AG09309 (cell line): ENCODE measurements at regions not wholly inside any gene's neighbourhood (a gene's known extent, or its start where the extent isn't known, plus 50 kb on each side); places are given as distances from the start of the nearest gene placed in this dataset.

Experiments used
- DNase-seq: peaks from one replicate; pipeline ENCODE4 v3.0.0-alpha.2; 2010; ENCODE audit warnings: low read depth
- H3K4me3 ChIP-seq: 2 replicates; pipeline ENCODE4 v1.5.1; 2011; ENCODE audit warnings: mild to moderate bottlenecking, low read depth, low read length, moderate library complexity; ENCODE audit not compliant: control insufficient read depth
- TF ChIP-seq, protein P1 (sequence below): IDR thresholded peaks from 2 replicates; pipeline ENCODE4 v1.5.1; 2011; ENCODE audit warnings: mild to moderate bottlenecking, low read depth, low read length, inconsistent platforms; ENCODE audit not compliant: insufficient read depth, control insufficient read depth; ENCODE audit errors: missing control alignments

DNA sequence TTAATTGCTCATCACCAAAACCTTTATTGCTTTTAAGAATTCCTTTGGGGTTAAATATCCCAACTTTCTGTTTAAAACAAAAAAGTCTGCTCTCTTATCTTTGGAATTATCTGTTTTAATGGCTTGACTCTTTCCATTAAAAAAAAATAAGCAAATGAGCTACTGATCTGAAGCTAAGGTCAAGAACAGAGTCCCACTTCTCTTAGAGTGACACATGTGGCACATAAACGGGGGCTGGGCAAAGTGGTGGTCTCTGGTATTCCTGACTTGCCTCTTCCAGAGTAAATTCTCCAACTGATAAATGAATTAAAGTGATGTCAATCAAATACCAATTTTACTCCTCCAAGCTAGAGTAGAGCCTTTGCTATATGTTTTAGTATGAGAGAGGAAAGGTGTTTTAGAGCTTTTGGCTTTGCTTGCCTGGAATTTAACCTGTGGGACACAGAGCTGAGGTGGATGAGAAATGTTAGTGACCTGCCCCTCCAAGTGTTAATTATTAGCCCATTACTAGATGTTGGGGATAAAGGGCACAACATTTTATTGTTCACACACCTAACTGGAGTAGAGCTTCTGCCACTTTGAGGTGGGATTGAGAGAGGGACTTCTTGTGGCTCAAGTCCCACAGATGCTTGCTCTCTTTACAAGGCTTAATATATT lies 864.0 kb downstream of the LRRIQ3 start:
- no peak overlapping the region for H3K4me3 ChIP-seq
- DNase-seq, result no peak
- TF ChIP-seq, protein P1, sequence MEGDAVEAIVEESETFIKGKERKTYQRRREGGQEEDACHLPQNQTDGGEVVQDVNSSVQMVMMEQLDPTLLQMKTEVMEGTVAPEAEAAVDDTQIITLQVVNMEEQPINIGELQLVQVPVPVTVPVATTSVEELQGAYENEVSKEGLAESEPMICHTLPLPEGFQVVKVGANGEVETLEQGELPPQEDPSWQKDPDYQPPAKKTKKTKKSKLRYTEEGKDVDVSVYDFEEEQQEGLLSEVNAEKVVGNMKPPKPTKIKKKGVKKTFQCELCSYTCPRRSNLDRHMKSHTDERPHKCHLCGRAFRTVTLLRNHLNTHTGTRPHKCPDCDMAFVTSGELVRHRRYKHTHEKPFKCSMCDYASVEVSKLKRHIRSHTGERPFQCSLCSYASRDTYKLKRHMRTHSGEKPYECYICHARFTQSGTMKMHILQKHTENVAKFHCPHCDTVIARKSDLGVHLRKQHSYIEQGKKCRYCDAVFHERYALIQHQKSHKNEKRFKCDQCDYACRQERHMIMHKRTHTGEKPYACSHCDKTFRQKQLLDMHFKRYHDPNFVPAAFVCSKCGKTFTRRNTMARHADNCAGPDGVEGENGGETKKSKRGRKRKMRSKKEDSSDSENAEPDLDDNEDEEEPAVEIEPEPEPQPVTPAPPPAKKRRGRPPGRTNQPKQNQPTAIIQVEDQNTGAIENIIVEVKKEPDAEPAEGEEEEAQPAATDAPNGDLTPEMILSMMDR, result no peak

DNA sequence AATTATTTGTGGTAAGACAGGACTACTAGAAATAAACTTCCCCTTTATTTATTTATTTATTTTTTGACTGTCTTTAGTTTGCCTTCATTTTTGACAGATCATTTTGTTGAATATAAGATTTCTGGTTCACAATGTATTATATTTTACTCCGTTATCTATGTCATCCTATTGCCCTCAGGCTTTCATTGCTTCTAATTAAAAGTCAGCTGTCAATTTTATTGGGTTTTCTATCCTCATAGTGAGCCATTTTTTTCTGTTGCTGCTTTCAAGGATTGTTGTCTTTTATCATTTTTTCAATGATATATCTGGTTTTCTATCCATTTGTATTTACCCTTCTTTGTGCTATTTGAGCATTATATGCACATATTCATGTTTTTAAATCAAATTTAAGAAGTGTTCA lies 866.2 kb downstream of the LRRIQ3 start:
- no peak overlapping the region for H3K4me3 ChIP-seq
- TF ChIP-seq, protein P1, result no peak

DNA sequence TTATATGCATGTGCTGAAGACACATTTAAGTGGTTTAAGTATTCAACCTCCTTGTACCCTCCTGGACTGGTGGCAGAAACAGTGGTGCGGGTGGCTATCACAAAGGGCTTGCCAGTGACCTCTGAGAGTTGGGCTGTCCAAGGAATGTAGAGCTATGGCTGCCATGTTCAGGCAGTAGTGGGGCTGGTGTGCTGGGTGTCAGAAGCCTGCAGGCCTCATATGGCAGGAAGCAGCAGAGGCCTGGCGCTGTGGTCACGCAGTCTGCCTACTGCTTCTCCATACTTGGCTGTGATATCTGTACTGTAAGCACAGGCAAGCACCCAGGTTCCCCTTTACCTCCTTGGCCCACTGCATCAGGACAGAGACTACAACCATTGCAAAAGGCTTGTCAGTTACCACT lies 870.0 kb downstream of the LRRIQ3 start:
- no peak for DNase-seq
- no peak overlapping the region for H3K4me3 ChIP-seq
- TF ChIP-seq, protein P1, result no peak

More for the DNA sequence above, 866.2 kb downstream of the LRRIQ3 start:
- no peak for DNase-seq

DNA sequence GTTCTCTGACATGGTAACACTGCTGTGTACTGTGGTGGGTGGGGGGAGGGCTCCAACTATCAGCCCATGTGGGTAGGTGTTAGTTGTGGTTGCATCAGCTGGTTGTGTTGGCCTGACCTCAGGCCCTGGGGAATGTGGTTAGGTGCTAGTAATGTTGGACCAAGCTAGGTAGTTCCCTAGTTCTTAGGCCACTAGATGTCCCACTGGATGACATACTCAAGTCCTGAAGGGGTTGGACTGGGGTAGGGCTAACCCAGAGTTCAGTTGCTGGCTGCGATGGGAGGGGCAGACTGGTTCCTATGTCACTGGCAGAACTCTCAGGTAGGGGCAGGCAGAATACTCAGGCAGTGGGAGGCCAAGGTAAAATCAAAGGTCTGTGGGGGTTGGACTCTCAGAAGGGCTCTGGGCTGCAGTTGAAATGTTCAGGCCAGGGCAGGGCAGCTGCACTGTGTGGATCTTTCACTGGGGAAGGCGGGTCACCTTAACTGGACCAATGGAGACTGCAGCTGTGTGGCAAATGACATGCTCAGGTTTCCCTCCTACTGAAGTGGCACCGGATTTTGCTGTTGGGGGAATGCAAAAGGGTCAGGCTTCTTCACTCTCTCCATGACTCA lies 870.7 kb downstream of the LRRIQ3 start:
- TF ChIP-seq, protein P1, result no peak
- DNase-seq, result no peak
- H3K4me3 ChIP-seq, result no peak overlapping the region

DNA sequence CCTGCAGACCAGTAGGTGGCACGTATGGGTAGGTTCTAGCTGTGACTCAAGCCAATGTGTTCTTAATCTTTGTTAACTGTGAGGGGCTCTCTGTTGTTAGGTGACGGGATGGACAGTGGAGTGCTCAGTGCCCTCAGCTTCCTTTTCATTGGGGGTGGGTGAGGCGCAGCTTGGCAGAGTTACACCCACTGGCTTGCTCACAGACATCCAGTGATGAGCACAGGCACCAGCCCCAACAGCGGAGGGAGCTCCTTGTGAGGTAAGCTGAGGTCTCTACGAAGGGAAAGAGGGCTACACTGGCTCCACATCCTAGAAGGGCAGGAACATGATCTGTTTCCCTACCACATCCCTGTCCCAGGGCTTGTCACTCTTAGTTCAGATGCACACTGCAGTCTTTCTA lies 871.3 kb downstream of the LRRIQ3 start:
- TF ChIP-seq, protein P1, result no peak
- no peak overlapping the region for H3K4me3 ChIP-seq
- DNase-seq, result no peak

DNA sequence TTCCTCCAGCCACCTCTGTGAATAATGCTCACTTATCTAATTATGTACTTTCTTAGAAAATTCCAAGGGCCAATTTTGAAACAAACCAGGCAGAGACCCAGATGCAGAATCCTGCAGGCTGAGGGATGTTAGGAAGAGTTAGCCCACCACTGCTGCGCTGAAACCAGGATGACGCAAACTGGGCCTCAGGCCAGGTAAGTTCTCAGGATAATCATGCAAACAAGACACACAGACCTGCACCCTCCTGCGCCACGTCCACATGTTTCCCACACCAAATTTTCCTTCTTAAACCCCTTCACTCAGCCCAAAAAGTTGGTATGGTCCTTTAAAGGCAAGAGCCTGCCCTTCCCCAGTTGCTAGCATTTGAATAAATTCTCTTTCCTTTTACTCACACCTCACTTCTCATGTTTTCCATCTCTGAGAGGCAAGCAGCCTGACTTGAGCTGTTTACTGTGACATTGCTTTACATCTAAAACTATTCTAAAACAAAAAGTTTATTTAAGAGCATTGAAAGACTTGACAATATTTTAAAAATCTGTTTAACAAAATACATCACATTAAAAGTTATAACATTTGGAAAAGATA lies 887.1 kb downstream of the LRRIQ3 start:
- H3K4me3 ChIP-seq, result no peak overlapping the region
- no peak for DNase-seq
- TF ChIP-seq, protein P1, result no peak
